ENCODE measurements at regions not wholly inside any gene's neighbourhood (a gene's known extent, or its start where the extent isn't known, plus 50 kb on each side); places are given as distances from the start of the nearest gene placed in this dataset.

GRCh38 chr6:93059911-93060310, 359.4 kb downstream of the EPHA7 start:
- TF ChIP-seq CTCF (IDR thresholded peaks at IDR 0.05): no peak
- TF ChIP-seq POLR2A (IDR thresholded peaks at IDR 0.05): no peak

Measured in breast epithelium (tissue), 3 donors.